GM18511 (cell line): ENCODE measurements at regions not wholly inside any gene's neighbourhood (a gene's known extent, or its start where the extent isn't known, plus 50 kb on each side); places are given as distances from the start of the nearest gene placed in this dataset.
"Not testable (repeated sequence)": the region's sequence is repeated elsewhere in the genome, so short reads cannot be mapped to it uniquely, and the experiment has no call there.

ENCODE experiments used
- ATAC-seq: cut with Tn5 transposase; IDR thresholded peaks from one replicate; pipeline ENCODE4 v1.9.1; 2021; ENCODE audit warnings: mild to moderate bottlenecking, moderate library complexity; ENCODE audit not compliant: unreplicated experiment

GRCh38 chr9:105972466-105973204 lies 278.3 kb downstream of the TMEM38B start:
- no peak for ATAC-seq

- no peak for ATAC-seq
These were observed 279.6 kb downstream of the TMEM38B start for GRCh38 chr9:105973951-105974351.

DNA sequence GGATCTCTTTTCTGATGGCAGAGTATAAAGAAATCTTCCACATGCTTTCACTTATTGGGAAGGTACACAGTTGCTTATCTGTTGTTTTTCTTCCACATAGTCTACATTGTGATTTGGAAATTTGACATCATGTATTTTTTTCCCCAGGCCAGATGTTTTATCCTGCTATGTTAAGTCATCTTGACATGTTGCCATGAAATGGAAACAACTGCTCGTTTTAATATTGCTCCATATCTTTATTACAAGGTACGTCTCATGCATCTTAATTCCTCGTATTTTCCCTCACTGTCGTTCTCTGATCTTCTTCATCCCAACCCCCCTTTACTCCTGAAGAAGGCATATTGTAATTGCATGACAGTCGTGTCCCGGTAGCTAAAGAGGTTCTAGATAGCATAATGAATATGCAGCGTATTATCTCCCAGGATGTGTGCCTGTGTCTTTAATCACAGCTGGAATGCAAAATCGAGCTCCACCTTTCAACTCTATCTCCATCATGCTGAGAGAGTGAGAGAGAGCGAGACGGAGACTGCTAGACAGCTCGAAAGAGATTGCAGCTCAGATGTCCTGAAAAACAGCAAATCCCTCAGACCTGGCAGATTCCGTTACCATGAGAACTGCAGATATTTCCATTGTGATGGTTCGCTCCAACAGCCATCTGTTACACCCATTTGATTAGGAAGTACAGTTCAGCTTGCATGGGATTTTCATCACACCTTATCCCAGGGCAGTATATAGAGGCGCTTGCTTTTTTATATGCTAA lies 281.7 kb downstream of the TMEM38B start:
- ATAC-seq = no peak

DNA sequence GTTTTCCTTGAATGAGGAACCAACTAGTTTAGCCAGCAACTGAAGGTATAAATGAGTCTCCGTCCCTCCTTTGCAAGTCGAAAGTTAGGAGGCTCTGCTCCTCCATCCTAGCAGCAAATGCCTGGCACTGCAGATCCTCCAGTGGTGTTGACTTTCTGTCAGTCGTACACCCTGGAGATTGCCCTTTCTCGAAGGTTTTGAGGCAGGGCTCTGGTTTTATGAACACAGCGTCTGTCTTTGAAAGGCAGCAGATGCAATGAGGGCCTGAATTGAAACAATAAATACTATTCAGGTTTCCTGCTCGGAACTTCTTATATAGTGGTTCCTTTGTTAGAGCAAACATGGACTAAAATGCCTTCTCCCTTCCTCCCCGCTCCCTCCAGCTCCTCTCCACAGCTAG lies 284.0 kb downstream of the TMEM38B start:
- ATAC-seq = no peak

- ATAC-seq = no peak
These were observed 284.5 kb downstream of the TMEM38B start for GRCh38 chr9:105978826-105979225.

DNA sequence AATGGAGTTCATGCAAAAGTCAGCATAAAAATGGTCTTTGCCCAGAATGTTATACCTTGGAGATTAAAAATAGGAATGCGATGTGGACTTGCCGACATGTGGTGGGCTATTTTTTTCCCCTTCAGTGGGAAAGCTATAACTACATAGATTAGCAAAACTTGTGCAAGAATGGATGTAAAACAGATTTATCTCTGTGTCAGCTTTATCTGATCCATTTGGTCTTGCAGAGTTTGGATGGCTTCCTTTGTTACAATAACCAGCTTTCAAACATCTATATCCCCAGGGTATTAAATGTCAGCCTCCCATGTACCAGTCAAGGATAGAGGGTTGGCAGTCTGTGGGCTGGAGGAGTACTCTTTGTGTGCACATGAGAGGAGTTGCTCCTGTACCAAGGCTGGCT lies 284.9 kb downstream of the TMEM38B start:
- ATAC-seq = no peak

GRCh38 chr9:105984714-105985113 lies 290.4 kb downstream of the TMEM38B start:
- ATAC-seq = no peak

DNA sequence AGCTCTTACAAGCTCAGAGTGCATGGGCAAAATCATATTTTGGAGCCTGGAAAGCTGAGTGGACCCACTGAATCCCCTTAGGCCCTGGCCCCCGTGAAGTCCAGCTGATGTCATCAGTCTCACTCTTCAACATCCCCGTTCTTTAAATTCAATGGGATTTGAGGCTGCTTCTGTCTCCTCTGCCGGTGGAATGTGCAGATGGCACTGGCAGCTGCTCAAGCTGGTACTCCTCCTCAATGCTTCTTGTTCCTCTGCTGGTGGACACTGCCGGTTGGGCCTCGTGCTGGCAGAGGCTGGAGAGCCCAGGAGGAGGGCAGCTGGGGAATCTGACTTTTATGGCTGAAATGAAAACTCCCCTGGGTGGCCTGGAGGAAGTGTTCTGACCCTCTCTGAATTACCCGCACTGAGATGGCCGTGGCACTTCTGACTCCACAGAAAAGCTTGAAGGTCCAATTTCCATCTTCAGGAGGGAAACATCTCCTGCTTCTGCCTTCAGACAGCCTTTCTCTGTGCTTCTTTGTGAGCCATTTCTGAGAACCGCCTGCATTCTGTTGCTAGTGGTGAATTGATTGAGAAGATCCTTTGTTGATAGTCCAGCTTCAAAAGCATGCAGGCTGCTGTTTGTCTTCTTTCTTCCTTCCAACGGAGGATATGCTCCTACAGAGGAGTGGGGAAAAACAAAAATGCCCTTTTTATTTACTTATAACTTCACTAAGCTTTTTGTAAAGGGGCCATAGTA lies 298.9 kb downstream of the TMEM38B start:
- ATAC-seq = no peak

DNA sequence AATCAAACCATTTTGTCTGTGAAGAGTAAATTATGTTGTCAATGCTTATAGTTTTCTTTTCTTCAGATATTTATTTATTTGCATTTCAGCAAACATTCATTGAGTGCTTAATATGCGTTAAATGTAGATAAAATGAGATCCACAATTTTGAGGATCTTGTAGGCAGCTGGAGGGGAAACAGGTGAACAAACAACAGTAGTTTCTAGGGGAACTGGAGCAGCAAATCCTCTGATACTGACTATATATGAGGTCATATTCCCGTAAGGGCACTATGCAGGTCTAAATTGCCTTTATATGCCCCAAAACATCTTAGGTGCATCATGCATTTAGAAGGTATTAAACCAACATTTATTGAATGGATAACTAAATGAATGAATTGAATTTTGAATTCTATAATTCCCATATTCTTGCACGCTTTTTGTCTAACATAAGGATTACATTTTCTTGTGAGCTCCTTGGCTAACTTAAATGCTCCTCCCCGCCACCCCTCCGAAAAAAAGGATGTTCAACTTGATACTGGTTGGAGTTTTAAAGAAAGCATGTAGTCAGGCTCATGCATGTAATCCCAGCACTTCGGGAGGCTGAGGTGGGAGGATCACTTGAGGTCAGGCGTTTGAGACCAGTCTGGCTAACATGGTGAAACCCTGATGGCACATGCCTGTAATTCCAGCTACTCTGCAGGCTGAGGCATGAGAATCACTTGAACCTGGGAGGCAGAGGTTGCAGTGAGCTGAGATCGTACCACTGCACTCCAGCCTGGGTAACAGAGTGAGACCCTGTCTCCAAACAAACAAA lies 299.8 kb downstream of the TMEM38B start:
- no peak for ATAC-seq

DNA sequence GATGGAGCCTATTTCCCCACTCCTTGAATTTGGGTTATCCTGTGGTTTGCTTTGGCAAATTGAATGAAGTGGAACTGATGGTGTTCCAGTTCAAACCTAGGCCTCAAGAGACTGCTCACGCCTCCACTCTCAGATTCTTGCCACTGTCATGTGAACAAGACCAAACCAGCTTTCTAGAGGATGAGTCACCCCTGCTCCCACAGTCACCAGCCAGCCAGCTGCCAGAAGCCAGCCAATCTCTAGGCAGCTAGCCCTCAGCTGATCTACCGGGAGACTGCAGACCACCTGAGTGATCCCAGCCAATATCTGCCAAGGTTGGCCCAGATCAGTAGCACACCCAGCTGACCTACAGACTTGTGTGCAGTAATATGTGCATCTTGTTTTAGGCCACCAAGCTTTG lies 300.6 kb downstream of the TMEM38B start:
- ATAC-seq = peak; percentile 60

DNA sequence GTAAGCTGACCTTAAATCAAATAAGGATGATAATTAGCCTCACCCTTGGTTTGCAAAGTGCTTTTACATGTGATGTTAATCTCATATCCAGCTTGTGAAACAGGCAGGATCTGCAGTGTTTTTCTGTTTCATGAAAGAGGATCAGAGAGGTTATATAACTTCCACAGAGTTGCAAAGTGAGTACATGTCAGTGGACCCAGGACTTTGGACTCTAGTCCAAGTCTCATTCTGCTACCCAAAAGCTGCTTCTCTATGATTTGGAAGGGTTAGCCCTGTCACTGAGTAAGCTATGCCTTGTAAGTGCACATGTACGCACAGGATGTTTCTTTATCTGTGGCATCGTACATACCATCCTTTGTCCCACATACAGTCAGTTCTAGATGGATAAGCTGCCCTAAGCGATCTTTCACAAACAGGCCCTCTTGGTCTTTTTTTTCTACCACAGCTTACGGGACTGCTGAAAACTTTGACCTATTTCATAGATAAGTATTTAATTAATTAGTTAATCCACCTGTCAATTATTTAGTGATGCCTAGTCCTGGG lies 322.9 kb downstream of the TMEM38B start:
- no peak for ATAC-seq

GRCh38 chr9:106019039-106019680 lies 324.8 kb downstream of the TMEM38B start:
- no peak for ATAC-seq

DNA sequence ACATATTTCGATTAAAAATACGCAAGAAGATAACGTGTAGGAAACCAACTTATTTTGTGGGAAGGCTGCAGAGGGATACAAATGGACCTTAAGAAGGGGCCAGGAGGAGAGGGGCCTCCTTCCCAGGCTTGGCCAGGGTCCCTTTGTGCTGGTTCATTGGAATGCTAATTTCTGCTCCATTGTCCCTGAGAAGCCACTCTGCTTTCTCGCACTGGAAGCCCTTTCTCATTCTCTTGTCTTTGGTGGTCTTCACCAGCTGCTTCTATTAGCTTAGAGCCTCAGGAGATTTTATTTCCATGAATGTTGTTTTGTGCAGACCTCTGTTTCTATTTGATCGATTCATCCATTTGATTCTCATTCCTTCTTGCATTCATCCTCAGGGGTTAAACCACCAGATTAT lies 325.4 kb downstream of the TMEM38B start:
- no peak for ATAC-seq

DNA sequence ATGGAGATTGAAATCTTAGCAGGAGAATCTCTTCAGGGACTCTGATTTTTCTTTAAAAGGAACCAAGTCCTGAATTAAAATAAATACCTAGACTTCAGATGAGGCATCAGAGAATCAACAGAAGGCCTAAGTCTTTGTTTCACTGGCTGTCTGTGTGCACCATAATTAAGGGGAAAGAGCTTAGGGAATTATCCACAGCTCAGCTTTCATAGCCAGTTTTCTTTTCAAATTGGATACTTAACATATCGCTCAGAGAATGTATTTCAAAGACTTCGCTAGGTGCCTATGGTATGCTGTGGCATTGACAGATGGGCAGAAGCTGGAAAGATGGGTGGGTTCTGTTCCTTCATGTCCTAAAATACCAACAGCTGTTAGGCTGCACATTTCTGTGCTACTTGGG lies 325.8 kb downstream of the TMEM38B start:
- no peak for ATAC-seq

GRCh38 chr9:106023455-106023854 lies 329.1 kb downstream of the TMEM38B start:
- no peak for ATAC-seq

DNA sequence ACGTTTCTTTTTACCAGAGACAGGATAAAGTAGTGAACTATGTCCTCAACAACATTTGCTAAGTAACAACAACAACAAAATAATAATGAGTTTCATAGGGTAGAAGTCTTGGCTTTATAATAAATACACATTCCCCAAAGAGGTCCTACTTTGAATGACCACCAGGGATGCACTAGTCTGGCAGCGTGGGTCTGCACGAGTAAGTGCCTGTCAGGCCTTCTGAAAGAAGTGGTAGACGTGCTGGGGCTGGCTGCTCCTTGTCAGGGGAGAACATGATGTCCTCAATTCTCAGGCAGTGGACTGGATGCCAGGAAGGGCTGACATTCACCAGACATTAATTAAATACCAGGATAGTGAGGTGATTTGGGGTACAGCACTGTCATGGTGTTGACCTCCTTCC lies 331.1 kb downstream of the TMEM38B start:
- no peak for ATAC-seq

- not testable (repeated sequence) for ATAC-seq
These were observed 335.8 kb downstream of the TMEM38B start for GRCh38 chr9:106030146-106030545.

DNA sequence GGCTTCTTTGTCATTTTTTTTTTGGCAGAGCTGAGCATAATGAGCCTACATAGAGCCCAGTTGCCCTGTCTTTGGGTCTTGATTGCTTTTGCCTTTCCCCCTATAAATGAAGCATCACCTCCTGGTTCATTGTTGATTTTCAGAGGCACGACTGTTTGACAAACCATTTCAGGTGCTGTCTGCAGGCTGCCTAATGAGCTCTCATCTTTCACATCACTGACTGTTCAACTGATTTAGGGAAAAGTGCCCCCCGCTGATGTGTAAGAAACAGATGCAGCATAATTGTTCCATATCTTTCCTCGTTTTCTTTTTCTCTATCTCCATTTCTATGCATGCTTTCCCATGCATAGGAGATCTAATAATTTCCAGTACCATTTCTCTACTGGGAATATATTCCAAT lies 338.6 kb downstream of the TMEM38B start:
- ATAC-seq = no peak

GRCh38 chr9:106035806-106036205 lies 341.5 kb downstream of the TMEM38B start:
- no peak for ATAC-seq
